Endothelial cell of umbilical vein (primary cell): ENCODE measurements at regions not wholly inside any gene's neighbourhood (a gene's known extent, or its start where the extent isn't known, plus 50 kb on each side); places are given as distances from the start of the nearest gene placed in this dataset.

Experiments
- MAX ChIP-seq: IDR thresholded peaks from 2 replicates; pipeline ENCODE4 v1.6.1; 2011; ENCODE audit not compliant: insufficient read depth, insufficient read length
- POLR2AphosphoS5 ChIP-seq: IDR thresholded peaks from 2 replicates; pipeline ENCODE4 v1.6.1; 2012; ENCODE audit warnings: low read depth, mild to moderate bottlenecking, control low read depth, low read length, moderate library complexity; ENCODE audit not compliant: insufficient read depth

- TF ChIP-seq POLR2AphosphoS5 (no peak), MAX (no peak)
Measured at GRCh38 chr3:146968204-146968651, 363.1 kb upstream of the PLSCR5 start.
